SK-N-SH treated with all-trans-retinoic acid at 6 μM for 48 hours (cell line): ENCODE measurements at regions not wholly inside any gene's neighbourhood (a gene's known extent, or its start where the extent isn't known, plus 50 kb on each side); places are given as distances from the start of the nearest gene placed in this dataset.

Source experiments
- ATAC-seq: fragments of 200-7000 bp; cut with Tn5 transposase; 3 replicates; pipeline ENCODE4 v1.9.1; 2020; ENCODE audit warnings: mild to moderate bottlenecking, moderate library complexity
- BACH2 ChIP-seq: fragments of 250-450 bp; sonication (Bioruptor Pico); IDR thresholded peaks from 2 replicates; pipeline ENCODE4 v1.9.0; 2021; ENCODE audit warnings: mild to moderate bottlenecking, borderline replicate concordance
- CSDC2 ChIP-seq: fragments of 250-450 bp; sonication (Bioruptor Pico); IDR thresholded peaks from 2 replicates; pipeline ENCODE4 v1.5.0; 2020; ENCODE audit warnings: mild to moderate bottlenecking, moderate library complexity
- ESRRG ChIP-seq: fragments of 250-450 bp; sonication (Bioruptor Pico); IDR thresholded peaks from 2 replicates; pipeline ENCODE4 v1.6.1; 2021; ENCODE audit warnings: mild to moderate bottlenecking
- GLIS3 ChIP-seq: fragments of 250-450 bp; sonication (Bioruptor Pico); IDR thresholded peaks from 2 replicates; pipeline ENCODE4 v1.5.0; 2020; ENCODE audit warnings: mild to moderate bottlenecking, moderate library complexity
- ISL1 ChIP-seq: fragments of 250-450 bp; sonication (Bioruptor Pico); IDR thresholded peaks from 2 replicates; pipeline ENCODE4 v2.1.2; 2022; ENCODE audit warnings: mild to moderate bottlenecking, moderate library complexity
- OSR1 ChIP-seq: fragments of 250-450 bp; sonication (Bioruptor Pico); IDR thresholded peaks from 2 replicates; pipeline ENCODE4 v1.8.0; 2022; ENCODE audit warnings: moderate library complexity, mild to moderate bottlenecking, inconsistent platforms
- PPARA ChIP-seq: fragments of 250-450 bp; sonication (Bioruptor Pico); IDR thresholded peaks from 2 replicates; pipeline ENCODE4 v1.5.0; 2020; ENCODE audit warnings: mild to moderate bottlenecking, borderline replicate concordance
- RARB ChIP-seq: fragments of 250-450 bp; sonication (Bioruptor Pico); IDR thresholded peaks from 2 replicates; pipeline ENCODE4 v1.8.0; 2021; ENCODE audit warnings: mild to moderate bottlenecking, moderate library complexity
- SNAI2 ChIP-seq: fragments of 250-450 bp; sonication (Bioruptor Pico); IDR thresholded peaks from 2 replicates; pipeline ENCODE4 v1.5.0; 2020; ENCODE audit warnings: mild to moderate bottlenecking, moderate library complexity
- TCF4 ChIP-seq: fragments of 250-450 bp; sonication (Bioruptor Pico); IDR thresholded peaks from 2 replicates; pipeline ENCODE4 v1.8.0; 2021; ENCODE audit warnings: mild to moderate bottlenecking, moderate library complexity, borderline replicate concordance
- TOX ChIP-seq: fragments of 250-450 bp; sonication (Bioruptor Pico); IDR thresholded peaks from 2 replicates; pipeline ENCODE4 v1.8.0; 2021; ENCODE audit warnings: mild to moderate bottlenecking, moderate library complexity, borderline replicate concordance
- ZC3H10 ChIP-seq: fragments of 250-450 bp; sonication (Bioruptor Pico); IDR thresholded peaks from 2 replicates; pipeline ENCODE4 v1.5.1; 2021; ENCODE audit warnings: mild to moderate bottlenecking, moderate library complexity
- ZFP3 ChIP-seq: fragments of 250-450 bp; sonication (Bioruptor Pico); IDR thresholded peaks from 2 replicates; pipeline ENCODE4 v1.5.0; 2020; ENCODE audit warnings: mild to moderate bottlenecking, moderate library complexity
- ZFP30 ChIP-seq: fragments of 450-650 bp; formaldehyde crosslinking; IDR thresholded peaks from 2 replicates; pipeline ENCODE4 v1.5.0; 2022; ENCODE audit warnings: mild to moderate bottlenecking, moderate library complexity
- ZNF70 ChIP-seq: fragments of 450-650 bp; formaldehyde crosslinking; IDR thresholded peaks from 2 replicates; pipeline ENCODE4 v1.5.0; 2020; ENCODE audit warnings: mild to moderate bottlenecking, moderate library complexity
- ZNF8 ChIP-seq: fragments of 450-650 bp; formaldehyde crosslinking; IDR thresholded peaks from 2 replicates; pipeline ENCODE4 v1.5.0; 2020; ENCODE audit warnings: mild to moderate bottlenecking, moderate library complexity
- TF ChIP-seq, protein P1 (sequence below): fragments of 250-450 bp; sonication (Bioruptor Pico); IDR thresholded peaks from 2 replicates; pipeline ENCODE4 v1.5.0; 2020; ENCODE audit warnings: mild to moderate bottlenecking, moderate library complexity
- TF ChIP-seq, protein P2 (sequence below): fragments of 250-450 bp; sonication (Bioruptor Pico); IDR thresholded peaks from 2 replicates; pipeline ENCODE4 v1.5.1; 2020; ENCODE audit warnings: low read depth, mild to moderate bottlenecking, moderate library complexity
- TF ChIP-seq, protein P3 (sequence below): fragments of 250-450 bp; sonication (Bioruptor Pico); IDR thresholded peaks from 2 replicates; pipeline ENCODE4 v1.8.0; 2021; ENCODE audit warnings: low read depth, mild to moderate bottlenecking, moderate library complexity, borderline replicate concordance
- TF ChIP-seq, protein P4 (sequence below): fragments of 250-450 bp; sonication (Bioruptor Pico); IDR thresholded peaks from 2 replicates; pipeline ENCODE4 v1.5.1; 2021; ENCODE audit warnings: mild to moderate bottlenecking, moderate library complexity
- TF ChIP-seq, protein P5 (sequence below): fragments of 250-450 bp; sonication (Bioruptor Pico); IDR thresholded peaks from 2 replicates; pipeline ENCODE4 v1.8.0; 2020; ENCODE audit warnings: mild to moderate bottlenecking, moderate library complexity, borderline replicate concordance

DNA sequence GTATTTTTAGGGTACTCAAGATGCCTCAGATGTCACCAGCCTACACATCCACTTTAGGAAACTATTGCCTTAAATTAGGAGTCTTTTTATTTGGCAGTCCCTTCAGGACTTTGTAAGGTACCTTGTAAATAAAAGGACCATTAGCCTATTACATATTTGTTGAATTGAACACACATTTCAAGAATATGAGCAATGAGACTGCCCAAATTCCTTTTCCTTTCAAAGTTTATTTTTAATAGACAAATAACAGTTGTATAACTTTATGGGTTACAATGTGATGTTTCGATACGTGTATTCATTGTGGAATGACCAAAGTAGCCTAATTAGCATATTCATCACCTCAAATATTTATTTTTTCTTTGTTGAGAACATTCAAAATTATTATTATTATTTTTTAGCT lies 176.7 kb upstream of the PDZRN3 start:
- no peak for ATAC-seq
- TF ChIP-seq SNAI2 (CRISPR knock-in tag) (no peak), ZNF70 (CRISPR knock-in tag) (no peak), CSDC2 (CRISPR knock-in tag) (no peak), BACH2 (CRISPR knock-in tag) (no peak), ZNF8 (CRISPR knock-in tag) (no peak), ZC3H10 (CRISPR knock-in tag) (no peak), ZFP30 (CRISPR knock-in tag) (no peak)
- TF ChIP-seq, protein P1, sequence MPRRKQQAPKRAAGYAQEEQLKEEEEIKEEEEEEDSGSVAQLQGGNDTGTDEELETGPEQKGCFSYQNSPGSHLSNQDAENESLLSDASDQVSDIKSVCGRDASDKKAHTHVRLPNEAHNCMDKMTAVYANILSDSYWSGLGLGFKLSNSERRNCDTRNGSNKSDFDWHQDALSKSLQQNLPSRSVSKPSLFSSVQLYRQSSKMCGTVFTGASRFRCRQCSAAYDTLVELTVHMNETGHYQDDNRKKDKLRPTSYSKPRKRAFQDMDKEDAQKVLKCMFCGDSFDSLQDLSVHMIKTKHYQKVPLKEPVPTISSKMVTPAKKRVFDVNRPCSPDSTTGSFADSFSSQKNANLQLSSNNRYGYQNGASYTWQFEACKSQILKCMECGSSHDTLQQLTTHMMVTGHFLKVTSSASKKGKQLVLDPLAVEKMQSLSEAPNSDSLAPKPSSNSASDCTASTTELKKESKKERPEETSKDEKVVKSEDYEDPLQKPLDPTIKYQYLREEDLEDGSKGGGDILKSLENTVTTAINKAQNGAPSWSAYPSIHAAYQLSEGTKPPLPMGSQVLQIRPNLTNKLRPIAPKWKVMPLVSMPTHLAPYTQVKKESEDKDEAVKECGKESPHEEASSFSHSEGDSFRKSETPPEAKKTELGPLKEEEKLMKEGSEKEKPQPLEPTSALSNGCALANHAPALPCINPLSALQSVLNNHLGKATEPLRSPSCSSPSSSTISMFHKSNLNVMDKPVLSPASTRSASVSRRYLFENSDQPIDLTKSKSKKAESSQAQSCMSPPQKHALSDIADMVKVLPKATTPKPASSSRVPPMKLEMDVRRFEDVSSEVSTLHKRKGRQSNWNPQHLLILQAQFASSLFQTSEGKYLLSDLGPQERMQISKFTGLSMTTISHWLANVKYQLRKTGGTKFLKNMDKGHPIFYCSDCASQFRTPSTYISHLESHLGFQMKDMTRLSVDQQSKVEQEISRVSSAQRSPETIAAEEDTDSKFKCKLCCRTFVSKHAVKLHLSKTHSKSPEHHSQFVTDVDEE (CRISPR knock-in tag) = no peak
- TF ChIP-seq, all 23 proteins: peak for 0

DNA sequence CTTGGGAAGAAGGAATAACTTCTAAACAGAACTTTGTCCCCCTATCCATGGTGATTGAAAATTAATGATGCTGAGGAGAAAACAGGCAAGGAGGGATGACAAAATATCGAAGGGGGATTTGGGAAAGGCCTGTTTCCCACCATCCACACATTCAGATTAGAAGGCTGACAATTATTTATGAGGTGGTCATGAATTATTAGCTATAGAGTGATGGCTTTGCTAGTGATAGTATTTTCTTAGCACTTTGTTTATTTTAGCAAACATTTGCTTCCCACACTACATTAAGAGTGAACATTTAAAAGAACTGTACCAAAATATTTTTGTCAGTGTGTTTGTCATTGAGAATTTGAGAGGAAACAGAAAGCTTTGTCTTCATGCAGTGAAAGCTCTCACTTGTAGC lies 172.6 kb upstream of the PDZRN3 start:
- TF ChIP-seq, protein P2, sequence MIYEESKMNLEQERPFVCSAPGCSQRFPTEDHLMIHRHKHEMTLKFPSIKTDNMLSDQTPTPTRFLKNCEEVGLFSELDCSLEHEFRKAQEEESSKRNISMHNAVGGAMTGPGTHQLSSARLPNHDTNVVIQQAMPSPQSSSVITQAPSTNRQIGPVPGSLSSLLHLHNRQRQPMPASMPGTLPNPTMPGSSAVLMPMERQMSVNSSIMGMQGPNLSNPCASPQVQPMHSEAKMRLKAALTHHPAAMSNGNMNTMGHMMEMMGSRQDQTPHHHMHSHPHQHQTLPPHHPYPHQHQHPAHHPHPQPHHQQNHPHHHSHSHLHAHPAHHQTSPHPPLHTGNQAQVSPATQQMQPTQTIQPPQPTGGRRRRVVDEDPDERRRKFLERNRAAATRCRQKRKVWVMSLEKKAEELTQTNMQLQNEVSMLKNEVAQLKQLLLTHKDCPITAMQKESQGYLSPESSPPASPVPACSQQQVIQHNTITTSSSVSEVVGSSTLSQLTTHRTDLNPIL = no peak
- TF ChIP-seq, protein P3, sequence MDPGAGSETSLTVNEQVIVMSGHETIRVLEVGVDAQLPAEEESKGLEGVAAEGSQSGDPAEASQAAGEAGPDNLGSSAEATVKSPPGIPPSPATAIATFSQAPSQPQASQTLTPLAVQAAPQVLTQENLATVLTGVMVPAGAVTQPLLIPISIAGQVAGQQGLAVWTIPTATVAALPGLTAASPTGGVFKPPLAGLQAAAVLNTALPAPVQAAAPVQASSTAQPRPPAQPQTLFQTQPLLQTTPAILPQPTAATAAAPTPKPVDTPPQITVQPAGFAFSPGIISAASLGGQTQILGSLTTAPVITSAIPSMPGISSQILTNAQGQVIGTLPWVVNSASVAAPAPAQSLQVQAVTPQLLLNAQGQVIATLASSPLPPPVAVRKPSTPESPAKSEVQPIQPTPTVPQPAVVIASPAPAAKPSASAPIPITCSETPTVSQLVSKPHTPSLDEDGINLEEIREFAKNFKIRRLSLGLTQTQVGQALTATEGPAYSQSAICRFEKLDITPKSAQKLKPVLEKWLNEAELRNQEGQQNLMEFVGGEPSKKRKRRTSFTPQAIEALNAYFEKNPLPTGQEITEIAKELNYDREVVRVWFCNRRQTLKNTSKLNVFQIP (CRISPR knock-in tag) = no peak
- TF ChIP-seq PPARA (CRISPR knock-in tag) (no peak), ZFP30 (CRISPR knock-in tag) (no peak), CSDC2 (CRISPR knock-in tag) (no peak), ESRRG (CRISPR knock-in tag) (no peak), SNAI2 (CRISPR knock-in tag) (no peak)
- TF ChIP-seq, all 23 proteins: peak for 0
- no peak for ATAC-seq

DNA sequence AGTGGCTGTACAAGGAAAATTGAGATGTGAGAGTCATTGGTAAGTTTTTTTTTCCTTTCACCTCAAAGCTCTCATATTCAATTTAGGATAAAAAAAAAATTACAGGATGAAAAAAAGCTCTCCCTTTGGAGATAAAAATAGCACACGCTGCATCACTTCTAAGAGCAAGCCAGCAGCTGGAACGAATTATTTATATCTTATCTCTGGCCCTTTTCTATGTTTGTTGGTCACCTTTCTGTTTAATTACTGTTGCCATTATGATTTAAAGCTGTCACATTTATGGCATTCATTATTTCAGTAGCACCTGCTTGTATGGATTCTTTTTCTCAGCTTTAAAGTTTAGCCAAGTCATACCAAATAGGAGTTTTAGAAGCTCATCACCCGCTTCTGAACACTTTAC lies 171.6 kb upstream of the PDZRN3 start:
- TF ChIP-seq TCF4 (CRISPR knock-in tag) (0 out of 2 replicates have a peak, but pooled peaks have one; percentile 51), CSDC2 (CRISPR knock-in tag) (no peak)
- TF ChIP-seq, all 23 proteins: peak for 1
- peak; percentile 41; the same call in 1 of the 3 replicates for ATAC-seq

DNA sequence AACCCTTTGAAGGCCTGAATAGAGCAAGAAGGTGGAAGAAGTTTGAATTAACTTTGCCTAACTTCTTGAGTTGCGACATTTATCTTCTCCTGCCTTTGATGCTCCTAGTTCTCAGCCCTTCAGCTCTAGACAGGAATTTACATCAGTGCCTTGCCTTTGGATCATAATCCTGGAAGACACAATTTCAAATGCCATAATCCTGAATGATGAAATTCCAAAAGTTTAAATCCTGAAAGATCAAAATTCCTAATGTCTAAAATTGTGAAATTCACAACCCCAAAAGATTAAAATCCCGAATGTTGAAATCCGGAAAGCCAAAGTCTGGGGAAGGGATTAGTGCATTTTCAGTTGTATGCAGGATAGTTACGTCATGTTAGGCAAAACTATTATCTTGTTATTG lies 166.6 kb upstream of the PDZRN3 start:
- ATAC-seq = no peak
- TF ChIP-seq TOX (CRISPR knock-in tag) (no peak), ZFP3 (CRISPR knock-in tag) (no peak), GLIS3 (CRISPR knock-in tag) (no peak), TCF4 (CRISPR knock-in tag) (no peak), ZFP30 (CRISPR knock-in tag) (no peak), CSDC2 (CRISPR knock-in tag) (no peak), ESRRG (CRISPR knock-in tag) (no peak), ISL1 (CRISPR knock-in tag) (no peak), RARB (no peak), PPARA (CRISPR knock-in tag) (no peak), OSR1 (CRISPR knock-in tag) (no peak), SNAI2 (CRISPR knock-in tag) (no peak)
- TF ChIP-seq, protein P4, sequence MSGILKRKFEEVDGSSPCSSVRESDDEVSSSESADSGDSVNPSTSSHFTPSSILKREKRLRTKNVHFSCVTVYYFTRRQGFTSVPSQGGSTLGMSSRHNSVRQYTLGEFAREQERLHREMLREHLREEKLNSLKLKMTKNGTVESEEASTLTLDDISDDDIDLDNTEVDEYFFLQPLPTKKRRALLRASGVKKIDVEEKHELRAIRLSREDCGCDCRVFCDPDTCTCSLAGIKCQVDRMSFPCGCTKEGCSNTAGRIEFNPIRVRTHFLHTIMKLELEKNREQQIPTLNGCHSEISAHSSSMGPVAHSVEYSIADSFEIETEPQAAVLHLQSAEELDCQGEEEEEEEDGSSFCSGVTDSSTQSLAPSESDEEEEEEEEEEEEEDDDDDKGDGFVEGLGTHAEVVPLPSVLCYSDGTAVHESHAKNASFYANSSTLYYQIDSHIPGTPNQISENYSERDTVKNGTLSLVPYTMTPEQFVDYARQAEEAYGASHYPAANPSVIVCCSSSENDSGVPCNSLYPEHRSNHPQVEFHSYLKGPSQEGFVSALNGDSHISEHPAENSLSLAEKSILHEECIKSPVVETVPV (CRISPR knock-in tag) = no peak
- TF ChIP-seq, protein P1 (CRISPR knock-in tag) = no peak
- TF ChIP-seq, protein P2 = no peak
- TF ChIP-seq, protein P5, sequence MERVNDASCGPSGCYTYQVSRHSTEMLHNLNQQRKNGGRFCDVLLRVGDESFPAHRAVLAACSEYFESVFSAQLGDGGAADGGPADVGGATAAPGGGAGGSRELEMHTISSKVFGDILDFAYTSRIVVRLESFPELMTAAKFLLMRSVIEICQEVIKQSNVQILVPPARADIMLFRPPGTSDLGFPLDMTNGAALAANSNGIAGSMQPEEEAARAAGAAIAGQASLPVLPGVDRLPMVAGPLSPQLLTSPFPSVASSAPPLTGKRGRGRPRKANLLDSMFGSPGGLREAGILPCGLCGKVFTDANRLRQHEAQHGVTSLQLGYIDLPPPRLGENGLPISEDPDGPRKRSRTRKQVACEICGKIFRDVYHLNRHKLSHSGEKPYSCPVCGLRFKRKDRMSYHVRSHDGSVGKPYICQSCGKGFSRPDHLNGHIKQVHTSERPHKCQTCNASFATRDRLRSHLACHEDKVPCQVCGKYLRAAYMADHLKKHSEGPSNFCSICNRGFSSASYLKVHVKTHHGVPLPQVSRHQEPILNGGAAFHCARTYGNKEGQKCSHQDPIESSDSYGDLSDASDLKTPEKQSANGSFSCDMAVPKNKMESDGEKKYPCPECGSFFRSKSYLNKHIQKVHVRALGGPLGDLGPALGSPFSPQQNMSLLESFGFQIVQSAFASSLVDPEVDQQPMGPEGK (CRISPR knock-in tag) = no peak
